ENCODE measurements at regions not wholly inside any gene's neighbourhood (a gene's known extent, or its start where the extent isn't known, plus 50 kb on each side); places are given as distances from the start of the nearest gene placed in this dataset.

- no peak for TF ChIP-seq CTCF (IDR thresholded peaks at IDR 0.05)
- TF ChIP-seq POLR2A (IDR thresholded peaks at IDR 0.05), result no peak
- TF ChIP-seq EP300 (IDR thresholded peaks at IDR 0.05), result no peak
These were observed 59.9 kb downstream of the PLK2 start for GRCh38 chr5:58399951-58400350.

Data from ovary (tissue), 3 donors.